ENCODE measurements at regions not wholly inside any gene's neighbourhood (a gene's known extent, or its start where the extent isn't known, plus 50 kb on each side); places are given as distances from the start of the nearest gene placed in this dataset.

GRCh38 chr2:216769626-216770025 is 74.3 kb upstream of the IGFBP5 start:
- no peak for TF ChIP-seq CTCF (IDR thresholded peaks at IDR 0.05; ENCODE audit: poor library complexity, severe bottlenecking)
- no peak for TF ChIP-seq POLR2AphosphoS5 (IDR thresholded peaks at IDR 0.05)
- no peak for TF ChIP-seq EZH2 (IDR thresholded peaks at IDR 0.05; ENCODE audit: borderline replicate concordance, insufficient read depth, low read length, poor library complexity, severe bottlenecking)
- no peak for TF ChIP-seq REST (IDR thresholded peaks at IDR 0.05; ENCODE audit: borderline replicate concordance)

All from neural cell (in vitro differentiated cells).